GM21723 (cell line): ENCODE measurements at regions not wholly inside any gene's neighbourhood (a gene's known extent, or its start where the extent isn't known, plus 50 kb on each side); places are given as distances from the start of the nearest gene placed in this dataset.
A peak's percentile ranks its signal among the peaks of the same experiment; 100 is the strongest.
"Not testable (repeated sequence)": the region's sequence is repeated elsewhere in the genome, so short reads cannot be mapped to it uniquely, and the experiment has no call there.

Experiments
- ATAC-seq: cut with Tn5 transposase; IDR thresholded peaks from one replicate; pipeline ENCODE4 v1.9.1; 2021; ENCODE audit warnings: mild to moderate bottlenecking, moderate library complexity; ENCODE audit not compliant: unreplicated experiment

DNA sequence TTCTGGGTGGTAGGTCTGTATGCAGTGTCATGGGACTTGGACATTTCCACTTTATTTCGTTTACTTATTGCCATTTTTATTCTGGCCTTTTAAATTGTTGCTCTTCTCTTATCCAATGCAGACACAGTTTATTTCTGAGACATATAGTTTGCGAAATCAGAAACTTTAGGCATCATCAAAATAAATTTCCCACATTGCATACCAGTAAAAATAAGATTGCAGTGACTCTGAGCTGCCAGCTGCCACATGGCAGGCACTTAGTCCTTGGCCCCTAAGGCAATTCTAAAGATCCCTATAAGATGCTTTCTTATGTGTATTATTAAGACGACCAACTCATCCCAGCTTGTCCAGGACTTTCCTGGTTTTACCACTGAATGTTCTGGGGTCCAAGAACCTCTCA lies 81.8 kb upstream of the ANKRD1 start:
- ATAC-seq, result no peak

DNA sequence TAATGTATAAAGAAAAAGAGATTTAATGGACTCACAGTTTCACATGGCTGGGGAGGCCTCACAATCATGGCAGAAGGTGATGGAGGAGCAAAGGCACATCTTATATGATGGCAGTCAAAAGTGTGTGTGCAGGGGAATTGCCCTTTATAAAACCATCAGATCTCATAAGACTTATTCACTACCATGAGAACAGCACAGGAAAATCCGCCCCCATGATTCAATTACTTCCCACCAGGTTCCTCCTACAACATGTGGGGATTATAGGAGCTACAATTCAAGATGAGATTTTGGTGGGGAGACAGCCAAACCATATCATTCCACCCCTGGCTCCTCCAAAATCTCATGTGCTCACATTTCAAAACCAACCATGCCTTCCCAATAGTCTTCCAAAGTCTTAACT lies 82.5 kb upstream of the ANKRD1 start:
- not testable (repeated sequence) for ATAC-seq

DNA sequence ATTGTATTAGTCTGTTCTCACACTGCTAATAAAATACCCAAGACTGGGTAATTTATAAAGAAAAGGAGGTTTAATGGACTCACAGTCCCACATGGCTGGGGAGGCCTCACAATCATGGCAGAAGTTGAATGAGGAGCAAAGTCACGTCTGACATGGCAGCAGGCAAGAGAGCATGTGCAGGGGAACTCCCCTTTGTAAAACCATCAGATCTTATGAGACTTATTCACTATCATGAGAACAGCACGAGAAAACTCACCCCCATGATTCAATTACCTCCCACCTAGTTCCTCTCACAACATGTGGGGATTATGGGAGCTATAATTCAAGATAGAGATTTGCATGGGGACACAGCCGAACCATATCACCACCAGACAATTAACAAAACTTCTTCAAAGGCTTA lies 84.4 kb upstream of the ANKRD1 start:
- ATAC-seq, result not testable (repeated sequence)

DNA sequence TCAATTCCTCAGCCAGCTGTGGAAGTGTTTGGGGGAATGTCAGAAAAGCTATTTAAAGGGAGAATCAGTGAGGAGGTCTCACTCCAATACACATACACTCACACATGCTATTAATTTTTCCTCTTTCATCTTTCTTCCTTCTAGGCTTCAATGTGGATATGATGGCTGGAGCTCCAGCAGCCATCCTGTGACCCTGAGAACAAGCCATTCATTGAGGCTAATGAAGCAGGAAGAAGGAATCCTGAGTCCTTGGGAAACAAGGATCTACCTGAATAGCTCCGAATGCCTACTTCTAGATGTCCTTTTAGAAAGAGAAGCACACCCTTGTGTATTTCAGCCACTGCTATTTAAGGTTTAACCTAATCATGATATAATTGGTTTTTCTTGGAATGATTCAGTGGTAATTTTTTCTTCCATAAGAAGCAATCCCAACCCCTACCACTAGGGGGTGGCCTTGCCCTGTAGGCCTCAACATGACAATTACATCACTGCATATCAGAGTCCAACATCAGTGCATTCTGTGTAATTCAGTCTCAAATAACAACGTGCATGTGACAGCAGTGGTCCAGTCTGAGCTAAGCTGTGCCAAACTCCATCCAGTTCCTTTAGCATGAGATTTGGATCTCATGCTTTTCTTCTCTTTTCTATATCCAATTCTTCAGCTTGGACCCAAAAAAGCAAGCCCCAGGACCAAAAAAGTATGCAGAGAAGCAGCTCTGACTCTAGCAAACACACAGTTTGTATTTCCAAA lies 85.3 kb upstream of the ANKRD1 start:
- peak; percentile 49 for ATAC-seq

DNA sequence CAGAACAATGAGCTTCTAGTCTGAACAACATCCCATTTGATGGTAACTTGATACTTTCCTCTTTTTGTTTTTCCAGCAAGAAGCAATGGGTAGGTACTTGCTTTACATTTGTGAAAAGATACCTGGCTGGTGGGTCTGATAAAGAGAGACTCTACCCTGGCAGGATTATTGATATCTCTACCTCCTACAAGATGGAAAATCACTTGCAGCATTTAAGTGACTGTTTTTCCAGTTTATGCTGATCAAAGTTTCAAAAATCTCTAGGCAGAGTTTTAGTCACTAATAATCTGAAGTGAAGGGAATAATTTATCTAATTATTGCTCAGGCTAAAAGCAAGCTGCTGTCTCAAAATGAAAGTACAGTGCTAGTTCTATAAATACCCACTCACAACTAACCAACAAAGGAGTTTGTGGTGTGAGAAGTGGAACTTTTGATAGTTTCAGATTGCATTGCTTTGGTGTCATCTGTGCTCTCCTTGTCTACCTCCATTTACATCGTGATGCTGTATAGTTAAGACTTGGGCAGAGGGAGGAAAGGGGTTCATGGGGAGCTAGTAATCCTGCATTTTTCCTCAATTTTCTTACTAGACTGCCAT lies 86.0 kb upstream of the ANKRD1 start:
- peak; percentile 85 for ATAC-seq

DNA sequence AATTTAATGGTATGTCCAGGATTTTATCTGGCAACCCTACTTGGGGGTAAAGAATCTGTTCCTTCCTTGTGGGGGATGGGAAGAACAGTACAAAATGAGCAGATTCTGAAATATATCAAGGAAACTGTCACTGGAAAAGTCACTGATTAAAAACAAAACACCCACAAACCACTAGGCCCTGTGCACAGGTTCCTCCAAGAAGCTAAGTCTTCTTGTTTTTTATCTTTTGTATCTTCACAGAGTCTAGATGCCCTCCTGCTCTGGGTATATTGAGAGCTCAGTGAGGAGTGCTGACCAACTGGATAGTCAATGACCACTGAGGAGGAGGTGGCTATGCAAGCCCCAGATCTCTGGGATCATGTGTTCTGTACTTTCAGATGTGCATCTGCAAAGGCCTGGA lies 86.8 kb upstream of the ANKRD1 start:
- no peak for ATAC-seq

DNA sequence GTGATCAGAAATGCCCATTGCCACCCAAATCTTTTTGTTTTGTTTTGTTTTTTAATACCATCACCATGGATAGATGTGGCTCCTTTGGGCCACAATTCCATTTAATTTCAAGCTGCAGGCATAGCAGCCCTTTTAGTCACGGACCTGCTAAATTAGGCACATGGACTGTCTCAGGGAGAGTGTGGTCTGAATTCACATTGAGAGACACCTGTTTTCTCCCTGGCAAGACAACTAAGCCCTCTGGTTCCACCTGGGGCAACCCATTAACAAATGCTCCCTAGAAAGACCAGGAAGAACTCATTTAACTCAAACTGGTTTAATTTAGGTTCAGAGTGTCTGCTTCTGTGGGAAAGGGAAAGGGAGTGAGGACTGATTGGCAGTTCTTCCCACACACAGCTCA lies 88.2 kb upstream of the ANKRD1 start:
- no peak for ATAC-seq

DNA sequence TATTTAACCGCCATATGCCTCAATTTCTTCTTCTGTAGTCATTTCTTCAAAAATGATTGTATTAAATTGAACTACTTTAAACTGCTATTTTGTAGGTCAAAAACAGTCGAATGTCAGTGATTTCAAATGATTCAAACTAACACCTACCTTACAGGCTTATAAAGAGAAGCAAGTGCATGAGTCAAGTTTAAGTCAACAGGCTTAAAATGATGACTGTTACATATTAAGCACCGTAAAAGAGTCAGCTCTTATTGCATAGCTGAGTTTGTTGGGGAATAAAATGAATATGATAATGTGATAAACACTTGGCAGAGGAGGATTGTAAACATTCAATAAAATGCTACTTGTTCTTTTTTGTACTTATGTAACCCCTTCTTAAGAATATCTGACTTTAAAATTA lies 90.1 kb upstream of the ANKRD1 start:
- ATAC-seq, result no peak

DNA sequence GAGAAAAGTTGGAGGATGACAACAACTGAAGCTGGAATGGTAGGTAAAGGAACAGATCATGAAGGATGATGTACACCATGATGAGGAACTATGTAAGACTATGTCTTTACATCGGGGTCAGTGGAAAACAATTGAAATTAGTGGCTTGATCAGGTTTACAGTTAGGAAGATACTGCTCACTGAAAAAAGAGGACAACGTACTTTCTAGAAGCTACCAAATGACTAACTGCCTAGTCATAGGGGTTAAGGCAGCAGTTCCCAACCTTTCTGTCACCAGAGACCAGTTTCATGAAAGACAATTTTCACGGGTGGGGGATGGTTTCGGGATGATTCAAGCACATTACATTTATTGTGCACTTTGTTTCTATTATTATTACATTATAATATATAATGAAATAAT lies 91.6 kb upstream of the ANKRD1 start:
- ATAC-seq, result no peak

DNA sequence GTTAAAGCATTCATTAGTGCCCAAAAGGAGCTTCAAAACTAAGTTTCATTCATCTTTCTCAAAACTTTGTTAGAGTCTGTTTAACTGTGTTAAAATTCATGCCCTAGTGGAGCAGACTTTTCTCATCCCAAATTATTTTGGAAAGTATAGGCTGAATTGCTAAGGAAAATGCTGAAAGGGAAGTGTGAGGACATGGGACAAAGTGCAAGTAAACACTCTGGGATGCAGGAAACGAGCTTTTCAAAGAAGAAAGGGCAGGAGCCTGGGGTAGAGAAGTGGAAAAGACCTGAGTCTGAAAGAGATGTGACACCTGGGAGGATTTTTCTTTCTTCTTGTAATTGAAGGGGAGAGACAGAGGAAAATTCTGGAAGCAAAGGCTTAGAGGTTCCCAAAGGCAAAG lies 93.1 kb upstream of the ANKRD1 start:
- no peak for ATAC-seq

DNA sequence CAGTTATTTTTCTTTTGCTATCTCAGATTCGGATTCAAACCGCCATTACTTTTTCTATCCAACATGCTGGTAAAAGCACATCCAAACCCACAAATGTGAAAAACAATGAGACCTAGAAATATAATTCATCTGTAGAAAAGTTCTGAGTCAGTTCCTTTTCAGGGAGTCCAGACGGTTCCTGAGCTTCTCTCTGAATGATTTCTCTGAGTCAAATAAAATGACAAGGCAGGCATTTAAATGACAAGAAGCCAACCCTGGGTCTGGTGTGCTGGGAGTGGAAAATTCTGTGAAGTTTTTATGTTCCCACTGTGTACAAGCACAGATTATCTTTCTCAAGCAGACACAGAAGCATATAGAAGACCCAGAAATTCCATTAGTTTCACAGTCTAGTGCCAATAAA lies 96.3 kb upstream of the ANKRD1 start:
- ATAC-seq, result no peak

DNA sequence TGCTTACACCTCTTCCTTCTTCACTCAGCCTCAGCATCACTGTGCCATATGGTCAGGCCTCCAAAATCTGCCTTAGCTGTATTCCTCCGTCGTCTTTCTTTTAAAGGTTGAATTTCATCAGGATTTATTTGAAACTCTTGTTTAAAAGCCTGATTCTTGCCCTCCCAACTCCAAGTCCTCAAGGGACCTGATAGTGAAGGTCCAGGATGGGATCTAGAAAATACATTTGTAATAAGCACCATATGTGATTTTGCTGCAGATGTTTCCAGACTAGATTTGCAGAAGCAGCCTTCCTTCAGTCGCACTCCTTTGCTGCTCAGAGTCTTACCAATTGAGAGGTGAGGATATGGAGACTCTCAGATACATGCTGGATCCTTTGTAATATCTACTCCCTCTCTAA lies 101.0 kb upstream of the ANKRD1 start:
- no peak for ATAC-seq

DNA sequence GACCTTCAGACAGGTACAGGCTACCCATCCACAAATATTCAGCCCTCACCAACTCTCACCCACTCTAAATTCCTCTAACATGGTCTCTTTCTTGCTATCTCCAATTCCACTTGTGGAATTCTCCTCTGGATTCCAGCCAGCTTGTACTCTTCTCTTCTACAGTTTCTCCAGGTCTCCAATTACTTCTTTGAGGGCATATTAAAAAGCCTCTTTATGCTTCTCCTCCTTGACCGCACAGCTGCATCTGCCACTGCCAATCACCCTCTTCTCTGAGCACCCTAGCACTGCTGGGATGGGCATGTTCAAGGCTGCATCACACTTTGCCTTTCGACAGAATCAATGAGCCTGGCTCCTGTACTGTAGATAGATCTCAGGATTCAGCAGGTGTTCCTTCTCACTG lies 101.5 kb upstream of the ANKRD1 start:
- no peak for ATAC-seq

DNA sequence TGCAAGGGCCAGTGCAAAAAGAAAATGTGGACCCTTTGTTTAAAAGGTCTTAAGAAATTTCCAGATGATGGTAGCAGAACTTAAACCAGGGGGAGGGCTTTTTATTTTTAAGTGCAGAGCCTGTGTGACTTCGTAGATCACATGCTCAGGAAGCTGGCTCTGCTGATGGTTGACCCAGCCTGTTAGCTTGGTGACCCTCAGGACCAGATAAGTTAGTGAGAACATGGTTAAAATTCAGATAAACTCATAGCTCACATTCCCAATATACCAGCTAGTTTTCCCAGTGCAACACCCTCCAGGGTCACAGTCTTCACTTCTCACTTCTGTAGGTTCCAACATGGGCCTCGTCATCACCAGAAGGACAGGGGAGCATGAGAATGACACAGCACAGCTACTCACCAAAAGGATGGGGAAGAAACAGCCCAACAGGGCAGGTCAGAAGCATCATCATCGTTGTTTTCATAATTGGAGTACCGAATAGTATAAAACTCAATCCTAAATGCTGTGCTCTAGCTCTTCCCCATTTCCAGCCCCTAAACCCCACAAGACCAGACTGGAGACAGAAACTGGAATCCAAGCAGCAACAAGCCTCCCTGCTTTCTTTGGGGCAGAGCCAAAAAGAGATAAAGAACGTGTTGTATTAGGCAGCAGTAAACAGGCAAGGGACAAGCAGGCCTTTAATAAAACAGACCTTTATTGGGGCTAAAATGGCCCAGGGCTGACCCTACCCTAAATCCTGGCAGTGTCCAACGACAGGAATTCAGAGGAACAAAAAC lies 102.2 kb upstream of the ANKRD1 start:
- ATAC-seq, result no peak

DNA sequence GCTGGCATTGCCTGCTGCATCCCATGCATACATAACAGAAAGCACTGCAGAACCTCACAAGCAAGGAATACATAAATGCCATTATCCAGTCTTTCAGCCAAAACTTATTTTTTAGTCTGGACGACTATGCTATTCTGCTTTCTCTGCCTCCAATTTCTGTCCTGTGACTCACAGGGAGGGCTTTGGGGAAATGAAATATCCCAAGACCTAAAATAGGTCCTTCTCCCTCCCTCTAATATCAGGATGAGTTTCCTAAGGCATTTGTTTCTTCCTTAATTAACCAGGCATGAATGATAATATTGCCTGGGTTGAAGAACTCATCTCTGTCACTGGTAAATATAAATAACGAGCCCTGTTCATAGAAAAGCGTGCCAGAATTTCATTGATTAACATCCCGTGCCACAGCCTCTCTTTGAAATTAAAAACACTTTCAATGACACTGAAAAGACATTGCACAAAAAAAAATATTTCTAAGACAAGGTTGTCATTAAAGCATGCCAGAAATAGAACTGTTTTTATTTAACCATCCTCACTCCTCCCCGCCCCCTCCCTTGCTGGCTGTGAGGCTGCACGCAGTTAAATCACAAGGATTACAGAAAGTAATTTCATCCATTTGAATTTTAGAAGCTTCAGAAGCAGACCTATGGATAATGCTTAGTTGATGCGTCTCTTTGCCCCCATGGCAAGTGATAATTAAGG lies 103.0 kb upstream of the ANKRD1 start:
- no peak for ATAC-seq

DNA sequence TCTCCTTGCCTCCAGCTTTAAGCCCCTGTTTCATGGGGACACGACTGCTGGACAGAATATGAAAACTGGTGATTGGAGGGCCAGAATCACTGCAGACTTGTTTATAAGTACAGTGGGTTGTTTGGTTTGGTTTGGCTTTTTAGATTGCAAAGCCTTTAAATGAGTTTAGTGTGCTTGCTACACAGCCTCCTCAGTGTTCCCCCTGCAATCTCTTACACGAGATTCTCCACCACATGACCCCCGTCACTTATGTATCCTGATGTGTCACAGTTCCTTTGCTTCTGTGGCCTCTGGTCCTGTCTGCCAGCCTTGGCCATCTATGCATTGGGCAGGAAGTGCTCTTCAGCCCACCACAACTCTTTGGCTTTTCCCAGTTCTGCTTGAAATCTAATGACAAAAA lies 103.7 kb upstream of the ANKRD1 start:
- ATAC-seq, result no peak

DNA sequence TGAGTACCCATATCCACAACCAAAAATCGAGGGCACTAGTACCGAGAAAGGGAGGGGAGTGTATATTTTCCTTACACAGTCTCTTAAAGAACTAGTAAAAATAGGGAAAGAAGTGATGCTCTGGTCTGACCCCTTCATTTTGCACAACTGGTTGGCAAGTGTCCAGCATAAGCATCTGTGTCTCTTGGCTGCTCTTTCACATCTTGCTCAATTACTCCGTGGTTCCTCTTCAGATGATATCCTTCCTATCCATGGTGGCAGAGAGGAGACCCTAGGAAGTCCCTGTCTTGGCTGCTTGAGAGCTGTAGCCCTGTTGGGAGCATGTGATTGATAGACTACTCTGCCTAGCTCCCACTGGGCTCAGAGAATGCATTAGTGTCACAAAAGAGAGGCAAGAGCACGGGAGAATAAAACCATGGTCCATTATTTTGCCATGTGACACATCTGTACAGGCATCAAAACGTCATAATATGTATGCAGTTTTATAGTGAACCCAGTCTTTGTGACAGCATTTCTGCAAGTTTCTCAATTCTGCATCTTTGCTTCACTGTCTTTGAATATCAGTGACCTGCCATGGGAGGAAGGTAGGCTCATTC lies 111.8 kb upstream of the ANKRD1 start:
- ATAC-seq, result no peak

DNA sequence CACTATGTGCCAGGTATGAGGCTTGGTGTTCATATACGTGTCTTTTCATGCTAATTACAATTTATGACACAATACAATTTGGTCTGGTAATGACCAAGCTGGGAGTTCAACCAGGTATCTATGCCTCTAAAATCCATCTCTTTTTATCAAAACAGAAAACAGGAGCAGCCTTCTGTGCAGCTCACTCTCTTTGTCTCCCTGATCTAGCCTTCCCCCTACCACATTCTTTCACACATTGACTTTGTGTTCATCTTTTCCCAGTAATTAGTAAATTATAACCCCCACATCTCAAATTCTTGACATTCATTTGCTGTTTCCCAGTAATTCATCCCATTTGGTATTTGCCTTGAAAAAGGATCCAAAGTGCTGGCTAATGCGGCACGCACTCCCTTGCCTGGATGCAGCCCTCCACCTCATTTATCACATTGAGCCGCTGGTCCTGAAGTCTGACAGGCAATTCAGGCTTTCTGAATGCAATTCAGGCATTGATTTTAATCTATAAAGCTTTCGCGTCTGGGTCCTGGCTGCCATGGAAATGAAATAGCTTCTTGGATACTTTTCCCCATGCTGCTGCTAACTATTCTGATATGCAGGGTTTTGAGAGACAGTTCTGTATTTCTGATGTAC lies 112.5 kb upstream of the ANKRD1 start:
- no peak for ATAC-seq

DNA sequence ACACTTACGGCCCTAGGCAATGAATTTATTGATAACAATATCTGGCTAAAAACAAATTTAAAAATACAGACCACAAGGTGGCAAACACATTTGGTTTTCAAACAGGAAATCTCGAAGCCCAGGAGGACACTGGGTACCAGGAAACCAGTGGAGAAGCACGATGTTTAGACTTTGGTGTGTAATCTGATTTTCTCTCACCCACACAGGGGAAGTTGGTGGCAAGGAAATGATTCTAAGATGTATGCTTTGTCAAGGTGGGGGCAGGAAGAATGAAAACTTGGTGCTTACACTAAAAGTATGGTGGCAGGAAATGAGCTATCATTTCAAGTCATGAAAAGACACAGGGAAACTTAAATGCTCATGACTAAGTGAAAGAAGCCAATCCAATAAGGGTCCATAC lies 113.2 kb upstream of the ANKRD1 start:
- no peak for ATAC-seq

DNA sequence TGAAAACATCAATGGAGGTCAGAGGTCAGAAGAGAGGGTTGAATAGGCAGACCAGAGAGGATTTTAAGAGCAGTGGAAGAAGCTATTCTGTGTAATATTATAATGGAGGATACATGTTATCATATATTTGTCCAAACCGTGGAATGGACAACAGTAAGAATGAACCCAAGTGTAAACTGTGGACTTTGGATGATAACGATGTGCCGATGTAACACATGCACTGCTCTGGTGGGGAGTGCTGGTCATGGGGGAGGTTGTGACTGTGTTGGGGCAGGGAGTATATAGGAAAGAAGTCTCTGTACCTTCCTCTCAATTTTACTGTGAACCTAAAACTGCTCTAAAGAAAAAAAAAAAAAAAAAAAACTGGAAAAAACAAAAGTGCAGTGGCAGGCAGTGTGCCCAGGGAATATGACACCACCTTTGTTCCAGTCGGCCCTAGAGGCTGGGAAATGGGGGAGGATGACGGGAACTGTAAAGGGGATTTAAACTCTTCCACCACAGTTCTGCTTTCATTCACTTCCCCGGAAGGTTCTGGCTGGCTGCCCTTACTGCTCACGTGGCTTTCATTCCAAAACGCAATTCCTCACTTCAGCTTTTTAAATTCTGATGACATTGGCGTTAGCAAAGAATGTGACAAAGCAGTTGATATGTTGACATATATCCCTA lies 113.7 kb upstream of the ANKRD1 start:
- no peak for ATAC-seq
